Dedifferentiated amniotic fluid mesenchymal stem cell (primary cell): ENCODE measurements at regions not wholly inside any gene's neighbourhood (a gene's known extent, or its start where the extent isn't known, plus 50 kb on each side); places are given as distances from the start of the nearest gene placed in this dataset.

Experiments
- DNase-seq: peaks from one replicate; pipeline ENCODE4 v3.0.0-alpha.2; 2016; ENCODE audit errors: extremely low spot score

DNA sequence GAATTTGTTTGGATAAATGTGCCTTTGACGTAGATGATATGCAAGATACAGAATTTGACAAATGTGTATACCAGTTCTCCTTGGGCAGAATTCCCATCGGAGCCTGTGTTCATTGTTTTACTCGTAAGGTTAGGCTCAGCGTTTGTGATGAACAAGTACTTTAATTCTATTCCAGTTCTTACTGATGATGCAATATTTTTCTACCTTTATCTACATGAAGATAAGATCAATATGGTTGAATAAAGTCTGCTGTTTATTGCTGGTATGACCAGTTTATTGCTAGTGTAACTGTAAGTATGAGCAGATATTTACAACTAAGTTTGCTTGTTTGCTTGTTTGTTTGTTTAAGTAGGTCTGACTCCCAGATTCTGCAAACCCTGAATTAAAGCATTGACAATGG lies 145.4 kb upstream of the ADARB2 start:
- no peak for DNase-seq

- no peak for DNase-seq
Observed at GRCh38 chr10:1882180-1882579, 144.9 kb upstream of the ADARB2 start.

DNA sequence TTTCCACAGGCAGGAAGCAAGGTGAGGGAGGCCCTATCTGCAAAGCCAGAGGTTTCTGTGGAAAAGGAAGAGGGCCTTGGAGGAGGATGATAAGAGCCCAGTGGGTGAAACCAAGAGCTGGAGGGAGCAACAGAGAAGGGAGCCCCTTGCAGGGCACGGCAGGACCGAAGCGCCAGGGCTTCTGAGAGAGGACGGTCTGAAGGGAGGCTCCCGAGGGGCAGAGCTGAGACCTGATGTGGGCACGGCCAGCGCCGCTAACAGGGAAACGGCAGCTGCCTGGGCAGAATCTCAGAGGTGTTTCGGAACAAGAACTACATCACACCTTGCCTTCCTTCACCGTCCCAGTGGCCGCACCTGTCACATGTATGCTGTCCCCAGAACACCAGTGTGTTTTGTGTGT lies 144.3 kb upstream of the ADARB2 start:
- no peak for DNase-seq

DNA sequence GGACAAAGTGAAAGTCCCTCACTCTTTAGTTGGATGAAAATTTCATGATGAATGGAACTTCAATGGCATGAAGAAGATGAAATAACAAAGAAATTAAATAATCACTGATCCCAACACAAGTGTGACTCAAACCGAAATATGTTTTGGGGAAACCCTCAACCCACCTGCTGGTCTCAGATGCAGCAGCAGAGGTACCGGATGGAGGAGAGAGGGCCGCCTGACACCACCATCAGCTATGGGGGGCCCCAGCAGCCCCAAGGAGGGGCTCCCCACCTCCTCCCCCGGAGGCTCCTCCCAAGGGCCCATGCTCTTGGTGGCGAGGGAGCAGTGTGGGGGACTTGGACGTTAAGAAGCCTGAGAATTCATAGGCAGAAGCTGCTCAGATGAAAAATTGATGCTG lies 137.2 kb upstream of the ADARB2 start:
- DNase-seq, result no peak

- DNase-seq, result no peak
Observed at GRCh38 chr10:1873661-1874315, 136.5 kb upstream of the ADARB2 start.

GRCh38 chr10:1872151-1872726 lies 134.9 kb upstream of the ADARB2 start:
- no peak for DNase-seq

DNA sequence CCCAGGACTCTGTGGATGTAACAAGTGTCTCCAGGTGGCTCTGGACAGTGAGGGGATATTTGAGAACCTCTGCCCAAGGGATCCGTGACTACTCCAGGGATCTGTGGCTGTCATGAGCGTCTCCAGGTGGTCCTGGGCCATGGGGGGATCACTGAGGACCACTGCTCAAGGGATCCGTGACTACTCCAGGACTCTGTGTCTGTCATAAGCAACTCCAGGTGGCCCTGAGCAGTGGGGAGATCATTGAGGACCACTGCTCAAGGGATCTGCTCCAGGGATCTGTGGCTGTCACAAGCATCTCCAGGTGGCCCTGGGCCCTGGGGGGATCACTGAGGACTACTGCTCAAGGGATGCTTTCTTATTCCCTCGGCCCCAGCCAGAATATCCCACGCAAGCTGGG lies 133.2 kb upstream of the ADARB2 start:
- no peak for DNase-seq

DNA sequence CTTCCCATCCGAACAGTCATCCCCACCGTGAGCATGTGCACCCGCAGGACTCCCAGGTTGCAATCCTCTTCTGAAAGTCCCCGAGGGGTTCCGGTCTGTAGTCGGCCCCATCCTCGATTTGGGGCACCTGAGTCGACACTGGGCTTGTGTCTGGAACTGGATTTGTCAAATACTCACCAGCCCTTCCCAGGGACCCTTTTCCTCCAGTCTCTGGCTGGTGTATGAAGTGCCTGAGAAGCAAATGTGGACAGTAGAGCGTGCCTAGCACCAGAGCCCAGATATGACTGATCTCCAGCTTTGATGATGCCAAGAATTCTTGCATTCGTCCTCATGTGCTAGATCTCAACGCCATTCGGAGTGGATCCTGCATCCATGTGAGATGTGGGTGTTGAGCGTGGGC lies 132.5 kb upstream of the ADARB2 start:
- no peak for DNase-seq

- DNase-seq, result no peak
Observed at GRCh38 chr10:1860351-1860750, 123.0 kb upstream of the ADARB2 start.

DNA sequence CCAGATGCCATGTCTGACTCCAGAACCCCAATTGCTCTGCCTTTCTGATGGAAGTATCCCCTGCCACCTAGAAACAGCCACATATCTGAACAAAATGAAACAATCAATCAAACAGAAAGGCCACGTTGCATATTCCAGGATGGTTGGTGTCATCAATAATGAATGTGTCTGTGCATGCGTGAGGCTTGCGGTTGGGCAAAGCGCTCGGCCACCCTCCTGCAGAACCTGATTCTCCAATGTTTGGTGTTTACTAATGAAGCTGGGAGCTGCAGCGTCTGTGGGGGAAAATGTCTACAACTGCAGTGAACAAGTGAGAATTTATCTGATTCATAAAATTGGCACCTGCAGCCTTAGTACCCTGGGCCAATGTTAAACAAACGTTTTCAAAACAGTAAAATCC lies 121.2 kb upstream of the ADARB2 start:
- no peak for DNase-seq

DNA sequence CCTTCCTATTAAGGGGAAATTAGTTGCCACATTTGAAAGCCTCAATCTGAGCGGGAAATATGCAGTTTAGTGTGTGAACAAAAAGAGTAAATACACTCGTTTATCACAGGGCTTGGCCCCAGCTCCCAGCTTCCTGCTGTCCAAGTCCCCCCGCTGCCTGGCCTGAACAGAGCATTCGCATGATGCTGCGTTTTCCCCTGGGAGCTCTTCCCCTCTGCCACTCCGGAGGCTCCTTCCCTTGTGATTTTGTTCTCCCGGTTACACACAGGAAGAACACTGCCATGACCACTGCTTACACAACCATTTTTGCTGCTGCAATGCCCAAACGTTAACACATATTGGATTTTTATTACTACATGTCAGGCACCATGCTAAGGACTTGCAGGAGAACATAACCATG lies 120.7 kb upstream of the ADARB2 start:
- no peak for DNase-seq

- no peak for DNase-seq
Observed at GRCh38 chr10:1855911-1856310, 118.6 kb upstream of the ADARB2 start.

DNA sequence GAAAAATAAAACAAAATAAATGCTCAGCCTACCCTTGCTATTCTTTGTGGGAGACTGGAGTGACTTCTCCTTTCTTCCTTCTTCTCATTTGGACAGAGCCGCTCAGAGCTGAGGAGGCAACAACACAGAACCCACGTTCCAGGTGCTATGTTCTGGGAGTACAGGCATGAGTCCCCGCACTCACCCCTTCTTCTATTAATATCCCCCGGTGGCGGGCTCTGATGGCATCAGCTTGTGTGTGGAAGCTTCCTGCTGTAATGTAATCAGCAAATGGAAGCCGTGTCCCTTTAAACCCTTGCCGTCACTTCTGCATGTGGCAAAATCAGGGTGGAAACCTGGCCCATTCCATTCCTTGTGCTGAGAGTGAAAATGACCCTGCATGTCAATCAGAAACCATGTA lies 116.9 kb upstream of the ADARB2 start:
- no peak for DNase-seq

- no peak for DNase-seq
Observed at GRCh38 chr10:1853801-1854200, 116.5 kb upstream of the ADARB2 start.

GRCh38 chr10:1852841-1853240 lies 115.5 kb upstream of the ADARB2 start:
- DNase-seq, result no peak

DNA sequence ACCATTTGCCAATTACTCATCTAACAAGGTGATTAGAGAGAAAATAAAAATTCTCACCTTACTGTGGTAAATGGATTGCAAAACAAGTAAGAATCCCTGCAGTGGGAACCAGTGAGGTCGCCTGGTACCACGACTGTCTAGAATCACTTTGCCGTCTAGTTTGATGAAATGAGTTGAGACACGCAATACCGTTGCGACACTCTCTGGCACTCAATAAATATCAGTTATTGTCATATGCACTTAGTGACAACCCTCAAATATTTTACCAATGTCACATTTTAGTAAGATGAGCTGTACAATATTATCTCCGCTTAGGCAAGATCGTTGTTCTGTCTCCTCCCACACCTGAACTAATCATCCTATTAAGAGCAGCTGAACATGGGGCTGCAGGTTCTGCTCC lies 114.4 kb upstream of the ADARB2 start:
- DNase-seq, result no peak

DNA sequence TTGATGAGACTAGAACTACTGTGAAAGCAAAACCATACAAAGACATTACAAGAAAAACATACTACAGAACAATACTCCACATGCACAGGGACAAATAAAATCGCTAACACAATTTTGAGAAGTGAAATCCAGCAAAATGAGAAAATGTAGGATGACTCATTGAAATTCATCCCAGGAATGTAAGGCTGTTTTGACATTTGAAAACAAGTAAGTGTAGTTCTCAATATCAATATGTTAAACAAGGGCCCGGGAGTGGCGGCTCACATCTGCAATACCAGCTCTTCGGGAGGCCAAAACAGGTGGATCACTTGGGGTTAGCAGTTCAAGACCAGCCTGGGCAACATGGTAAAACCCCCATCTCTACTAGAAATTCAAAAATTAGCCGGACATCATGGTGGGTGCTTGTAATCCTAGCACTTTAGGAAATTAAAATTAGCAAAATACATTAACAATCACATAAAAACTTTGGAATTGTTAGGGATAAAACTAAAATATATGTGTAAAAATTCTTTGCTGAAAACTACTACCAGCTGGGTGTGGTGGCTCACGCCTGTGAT lies 113.7 kb upstream of the ADARB2 start:
- no peak for DNase-seq

DNA sequence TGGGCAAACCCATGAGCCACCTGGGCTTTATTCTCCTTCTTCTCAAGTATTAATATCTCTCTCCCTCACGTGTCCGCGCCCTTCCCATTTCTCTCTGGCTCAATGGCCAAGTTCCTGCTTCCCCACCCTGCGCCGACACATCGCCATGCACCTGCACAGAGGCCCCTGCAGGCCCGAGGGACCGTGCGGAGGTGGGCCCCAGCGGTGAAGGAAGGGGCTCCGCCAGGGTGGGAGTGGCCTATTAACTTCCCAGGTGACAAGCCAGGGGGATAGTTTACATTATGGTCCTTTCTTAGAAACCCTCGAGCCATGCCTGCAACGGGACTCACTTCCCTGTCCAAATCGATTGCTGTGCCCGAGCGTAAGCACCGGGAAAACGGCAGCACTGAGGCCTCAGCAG lies 110.0 kb upstream of the ADARB2 start:
- no peak for DNase-seq

DNA sequence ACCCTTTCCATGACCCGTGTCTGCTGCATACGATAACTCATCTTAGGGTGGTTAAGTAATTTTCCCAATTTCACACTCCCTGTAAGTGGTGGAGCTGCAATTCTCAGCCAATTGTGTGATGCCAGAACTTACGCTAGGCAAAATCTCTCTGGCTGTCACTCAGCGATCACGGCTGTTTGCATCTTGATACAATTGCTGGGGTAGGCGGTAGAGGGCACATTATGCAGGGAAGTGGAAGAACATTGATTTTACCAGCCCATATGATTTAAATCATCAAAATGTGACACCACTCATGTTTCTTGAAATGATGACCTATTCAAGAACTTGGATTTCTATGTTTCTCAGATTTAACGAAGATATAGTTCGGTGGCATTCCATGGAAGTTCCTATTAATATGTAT lies 108.7 kb upstream of the ADARB2 start:
- no peak for DNase-seq

DNA sequence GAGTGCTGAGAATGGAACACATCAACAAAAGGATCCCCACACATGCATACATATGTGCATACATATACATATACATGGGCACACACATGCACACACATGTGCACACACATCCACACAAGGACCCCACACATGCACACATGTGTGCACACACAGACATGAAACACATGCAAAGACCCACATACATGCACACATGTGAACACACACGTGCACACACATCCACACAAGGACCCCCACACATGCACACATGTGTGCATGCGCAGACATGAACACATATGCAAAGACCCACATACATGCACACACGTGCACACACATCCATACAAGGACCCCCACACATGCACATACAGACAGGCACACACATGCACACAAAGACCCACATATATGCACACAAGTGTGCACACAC lies 104.4 kb upstream of the ADARB2 start:
- no peak for DNase-seq

- no peak for DNase-seq
Observed at GRCh38 chr10:1829712-1830111, 92.4 kb upstream of the ADARB2 start.

DNA sequence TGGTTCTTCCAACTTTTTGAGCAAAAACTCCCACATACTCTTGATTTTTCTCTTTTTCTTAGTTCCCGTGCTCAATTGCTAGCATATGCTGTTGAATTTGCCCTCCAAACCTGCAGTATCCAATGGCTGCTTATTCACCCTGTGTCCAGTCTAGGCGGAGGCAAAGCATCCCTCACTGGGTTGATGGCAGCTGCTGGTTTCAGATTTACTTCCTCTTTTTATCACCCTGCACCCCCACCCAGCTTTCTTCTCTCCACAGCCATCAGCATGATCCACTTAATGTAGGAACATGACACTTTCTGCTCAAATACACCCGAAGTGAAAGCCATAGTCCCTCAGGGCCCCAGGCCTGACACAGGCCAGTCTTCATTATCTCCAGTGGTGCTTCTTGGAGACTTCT lies 87.6 kb upstream of the ADARB2 start:
- DNase-seq, result no peak

- no peak for DNase-seq
Observed at GRCh38 chr10:1814556-1814955, 77.2 kb upstream of the ADARB2 start.
